ENCODE measurements at regions not wholly inside any gene's neighbourhood (a gene's known extent, or its start where the extent isn't known, plus 50 kb on each side); places are given as distances from the start of the nearest gene placed in this dataset.
"Not testable (repeated sequence)": the region's sequence is repeated elsewhere in the genome, so short reads cannot be mapped to it uniquely, and the experiment has no call there.

DNA sequence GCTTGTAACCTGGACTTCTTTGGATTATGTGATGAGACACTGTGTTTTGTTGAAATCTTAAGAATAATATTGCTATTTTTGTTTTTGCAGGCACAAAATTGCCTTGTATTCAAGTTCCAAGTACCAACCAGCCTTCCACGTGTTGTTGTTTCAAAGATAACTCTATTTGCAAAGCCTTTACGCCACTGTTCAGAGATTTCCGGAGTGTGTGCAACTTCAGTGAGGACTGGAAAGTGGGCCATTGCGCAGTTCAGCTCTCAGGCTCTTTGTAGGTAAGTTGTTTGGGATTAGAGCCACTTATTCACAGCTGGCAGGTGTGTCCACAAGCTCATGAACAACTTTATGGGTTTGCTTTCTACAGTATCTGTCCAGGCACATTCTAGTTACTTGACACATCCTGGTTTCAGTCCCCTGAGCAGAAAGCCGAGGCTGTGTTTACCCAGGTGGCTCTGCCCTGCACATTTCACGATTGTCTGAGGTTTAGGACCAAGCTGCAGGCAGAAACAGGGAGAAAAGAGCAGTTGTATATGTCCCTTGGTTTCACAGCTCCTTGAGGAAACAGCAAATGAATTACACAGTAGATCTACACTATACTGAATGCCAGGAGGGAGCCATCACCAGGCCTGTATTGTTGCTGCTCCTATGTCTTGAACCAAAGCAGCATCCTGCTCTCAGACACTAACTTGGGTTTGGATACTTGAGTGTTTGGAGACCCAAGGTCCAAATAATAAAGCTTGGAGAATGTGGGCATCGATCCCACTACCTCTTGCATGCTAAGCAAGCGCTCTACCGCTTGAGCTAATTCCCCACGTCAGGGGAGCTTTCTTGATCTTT is 136.1 kb upstream of the ZNF322 start:
- DNase-seq; in situ Hi-C loops (cut with MboI; ENCODE audit: low pct_unique_long_range_greater_than_20kb, low sequenced_read_pairs): not testable (repeated sequence)

DNA sequence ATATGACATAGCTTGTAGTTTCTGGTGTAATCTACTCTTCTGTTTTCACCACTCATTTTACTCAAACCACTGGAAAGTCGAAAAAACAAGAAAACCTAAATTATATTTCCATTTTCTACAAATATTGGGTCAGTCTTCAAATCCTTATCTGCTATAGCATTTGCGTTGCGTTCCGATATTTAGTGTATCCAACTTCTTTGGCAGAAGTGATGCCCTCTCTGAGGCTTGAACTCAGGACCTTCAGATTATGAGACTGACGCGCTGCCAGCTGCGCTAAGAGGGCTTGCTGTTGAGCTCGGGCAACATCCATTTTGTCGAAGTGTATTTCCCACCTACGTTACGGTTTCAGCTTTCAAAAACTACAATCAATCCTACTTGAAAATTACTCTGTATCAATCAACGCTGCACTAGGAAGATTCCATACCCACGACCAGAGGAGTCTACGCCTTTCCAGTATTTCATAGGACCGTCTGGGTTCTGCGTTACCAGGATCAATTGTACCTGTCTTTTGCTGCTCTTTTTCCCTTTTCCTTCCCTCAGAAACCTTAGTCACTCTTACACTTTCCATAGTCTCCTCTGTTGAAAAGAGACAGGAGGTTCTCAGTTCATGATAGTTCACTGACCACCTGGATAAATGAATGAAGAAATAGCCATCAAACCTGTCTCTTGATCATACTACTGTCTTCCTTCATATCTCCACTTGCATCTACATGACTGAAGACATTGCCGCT is 140.5 kb upstream of the ZNF322 start:
- in situ Hi-C loops (cut with MboI; ENCODE audit: low pct_unique_long_range_greater_than_20kb, low sequenced_read_pairs); DNase-seq: not testable (repeated sequence)

GRCh38 chr6:26803762-26804161 is 144.2 kb upstream of the ZNF322 start:
- DNase-seq; in situ Hi-C loops (cut with MboI; ENCODE audit: low pct_unique_long_range_greater_than_20kb, low sequenced_read_pairs): not testable (repeated sequence)

- in situ Hi-C loops (cut with MboI; ENCODE audit: low pct_unique_long_range_greater_than_20kb, low sequenced_read_pairs); DNase-seq: not testable (repeated sequence)
Measured at GRCh38 chr6:26811486-26812116, 152.1 kb upstream of the ZNF322 start.

DNA sequence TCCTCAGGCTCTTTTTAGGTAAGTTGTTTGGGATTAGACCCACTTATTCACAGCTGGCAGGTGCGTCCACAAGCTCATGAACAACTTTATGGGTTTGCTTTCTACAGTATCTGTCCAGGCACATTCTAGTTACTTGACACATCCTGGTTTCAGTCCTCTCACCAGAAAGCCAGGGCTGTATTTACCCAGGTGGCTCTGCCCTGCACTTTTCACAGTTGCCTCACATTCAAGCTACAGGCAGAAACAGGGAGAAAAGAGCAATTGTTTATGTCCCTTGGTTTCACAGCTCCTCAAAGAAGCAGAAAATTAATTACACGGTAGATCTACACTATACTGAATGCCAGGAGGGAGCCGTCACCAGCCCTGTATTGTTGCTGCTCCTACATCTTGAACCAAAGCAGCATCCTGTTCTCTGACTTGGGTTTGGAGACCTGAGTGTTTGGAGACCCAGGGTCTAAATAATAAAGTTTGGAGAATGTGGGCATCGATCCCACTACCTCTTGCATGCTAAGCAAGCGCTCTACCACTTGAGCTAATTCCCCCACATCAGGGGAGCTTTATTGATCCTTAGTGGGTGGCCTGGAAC is 159.2 kb upstream of the ZNF322 start:
- in situ Hi-C loops (cut with MboI; ENCODE audit: low pct_unique_long_range_greater_than_20kb, low sequenced_read_pairs); DNase-seq: not testable (repeated sequence)

DNA sequence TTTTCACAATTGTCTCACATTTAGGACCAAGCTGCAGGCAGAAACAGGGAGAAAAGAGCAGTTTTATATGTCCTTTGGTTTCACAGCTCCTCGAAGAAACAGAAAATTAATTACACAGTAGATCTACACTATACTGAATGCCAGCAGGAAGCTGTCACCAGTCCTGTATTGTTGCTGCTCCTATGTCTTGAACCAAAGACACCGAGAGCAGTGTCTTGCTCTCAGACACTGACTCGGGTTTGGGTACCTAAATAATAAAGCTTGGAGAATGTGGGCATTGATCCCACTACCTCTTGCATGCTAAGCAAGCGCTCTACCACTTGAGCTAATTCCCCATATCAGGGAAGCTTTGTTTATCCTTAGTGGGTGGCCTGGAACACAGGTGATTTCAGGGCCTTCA is 168.4 kb upstream of the ZNF322 start:
- in situ Hi-C loops (cut with MboI; ENCODE audit: low pct_unique_long_range_greater_than_20kb, low sequenced_read_pairs); DNase-seq: not testable (repeated sequence)

DNA sequence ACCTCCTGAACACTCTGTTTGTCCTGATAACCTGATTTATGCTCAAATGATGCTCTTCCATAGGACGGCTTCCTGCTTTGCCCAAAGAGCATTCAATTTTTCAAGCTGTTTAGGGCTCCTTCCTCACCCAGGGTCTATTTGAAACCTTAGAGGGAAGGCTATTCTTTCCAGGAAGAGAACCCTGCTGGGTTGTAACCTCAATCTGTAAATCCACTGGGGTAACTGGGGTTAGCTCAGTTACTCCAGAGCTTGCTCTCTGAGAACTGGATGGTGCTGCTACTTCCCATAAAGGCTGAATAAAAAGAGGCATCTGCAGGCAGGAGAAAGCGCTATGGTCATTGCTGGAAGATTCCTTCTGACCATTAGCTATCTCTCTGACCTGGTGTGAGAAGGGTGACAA is 169.9 kb upstream of the ZNF322 start:
- in situ Hi-C loops (cut with MboI; ENCODE audit: low pct_unique_long_range_greater_than_20kb, low sequenced_read_pairs); DNase-seq: not testable (repeated sequence)

GRCh38 chr6:26830992-26831391 is 171.4 kb upstream of the ZNF322 start:
- in situ Hi-C loops (cut with MboI; ENCODE audit: low pct_unique_long_range_greater_than_20kb, low sequenced_read_pairs); DNase-seq: not testable (repeated sequence)

DNA sequence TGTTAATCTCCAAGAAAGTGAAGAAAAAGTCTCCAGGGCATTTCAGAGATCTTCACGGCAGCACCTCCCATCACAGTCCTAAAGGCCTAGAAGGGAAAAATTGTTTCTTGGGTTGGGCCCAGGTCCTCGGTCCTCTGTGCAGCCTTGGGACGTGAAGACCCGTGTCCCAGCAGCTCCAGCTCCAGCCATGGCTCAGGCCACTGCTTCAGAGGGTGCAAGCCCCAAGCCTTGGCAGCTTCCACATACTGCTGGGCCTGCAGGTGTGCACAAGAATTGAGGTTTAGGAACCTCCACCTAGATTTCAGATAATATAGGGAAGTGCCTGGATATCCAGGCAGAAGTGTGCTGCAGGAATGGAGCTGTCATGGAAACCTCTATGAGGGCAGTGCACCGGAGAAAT is 176.2 kb upstream of the ZNF322 start:
- DNase-seq; in situ Hi-C loops (cut with MboI; ENCODE audit: low pct_unique_long_range_greater_than_20kb, low sequenced_read_pairs): not testable (repeated sequence)

DNA sequence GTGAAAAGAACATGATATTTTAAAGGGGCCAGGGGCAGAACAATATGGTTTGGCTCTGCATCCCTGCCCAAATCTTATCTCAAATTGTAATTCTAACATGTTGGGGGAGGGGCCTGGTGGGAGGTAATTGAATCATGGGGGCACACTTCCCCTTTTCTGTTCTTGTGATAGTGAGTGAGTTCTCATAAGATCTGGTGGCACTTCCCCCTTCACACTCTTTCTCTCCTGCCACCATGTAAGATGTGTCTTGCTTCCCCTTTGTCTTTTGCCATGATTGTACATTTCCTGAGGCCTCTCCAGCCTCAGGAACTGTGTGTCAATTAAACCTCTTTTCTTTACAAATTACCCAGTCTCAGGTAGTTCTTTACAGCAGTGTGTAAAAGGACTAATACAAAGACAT is 177.1 kb upstream of the ZNF322 start:
- in situ Hi-C loops (cut with MboI; ENCODE audit: low pct_unique_long_range_greater_than_20kb, low sequenced_read_pairs), result not testable (repeated sequence)
- peak; percentile 32 for DNase-seq

- in situ Hi-C loops (cut with MboI; ENCODE audit: low pct_unique_long_range_greater_than_20kb, low sequenced_read_pairs); DNase-seq: not testable (repeated sequence)
Measured at GRCh38 chr6:26844823-26845222, 185.3 kb upstream of the ZNF322 start.

DNA sequence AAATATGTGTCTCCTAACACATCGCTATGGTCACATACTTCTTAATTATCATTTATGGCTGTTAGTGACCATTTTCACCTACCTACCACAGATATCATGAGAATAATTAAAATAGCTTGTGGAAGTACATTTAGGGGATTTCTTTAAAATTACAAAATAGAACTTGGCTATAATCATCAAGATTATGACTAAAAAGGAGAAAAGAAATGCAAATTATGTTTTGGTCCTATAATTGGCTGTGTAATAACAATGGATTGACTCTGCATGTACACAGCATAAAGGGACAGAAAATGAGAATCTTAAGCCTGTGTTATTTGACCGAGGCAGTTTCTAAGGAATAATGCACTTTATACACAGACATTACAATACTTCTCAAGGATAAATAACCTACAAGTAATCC is 197.7 kb upstream of the ZNF322 start:
- in situ Hi-C loops (cut with MboI; ENCODE audit: low pct_unique_long_range_greater_than_20kb, low sequenced_read_pairs); DNase-seq: not testable (repeated sequence)

GRCh38 chr6:26859067-26859770 is 199.7 kb upstream of the ZNF322 start:
- in situ Hi-C loops (cut with MboI; ENCODE audit: low pct_unique_long_range_greater_than_20kb, low sequenced_read_pairs); DNase-seq: not testable (repeated sequence)

- in situ Hi-C loops (cut with MboI; ENCODE audit: low pct_unique_long_range_greater_than_20kb, low sequenced_read_pairs); DNase-seq: not testable (repeated sequence)
Measured at GRCh38 chr6:26859771-26860163, 200.2 kb upstream of the ZNF322 start.

DNA sequence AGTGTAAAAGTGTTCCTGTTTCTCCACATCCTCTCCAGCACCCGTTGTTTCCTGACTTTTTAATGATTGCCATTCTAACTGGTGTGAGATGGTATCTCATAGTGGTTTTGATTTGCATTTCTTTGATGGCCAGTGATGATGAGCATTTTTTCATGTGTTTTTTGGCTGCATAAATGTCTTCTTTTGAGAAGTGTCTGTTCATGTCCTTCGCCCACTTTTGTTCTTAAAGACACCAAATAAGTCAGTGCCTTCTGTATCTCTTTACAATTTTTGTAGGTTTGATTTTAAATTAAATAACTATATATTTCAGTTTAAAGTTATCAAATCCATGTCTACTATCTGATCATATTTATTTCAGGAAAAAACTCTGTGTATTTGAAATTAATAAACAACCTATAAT is 202.4 kb upstream of the ZNF322 start:
- DNase-seq; in situ Hi-C loops (cut with MboI; ENCODE audit: low pct_unique_long_range_greater_than_20kb, low sequenced_read_pairs): not testable (repeated sequence)

DNA sequence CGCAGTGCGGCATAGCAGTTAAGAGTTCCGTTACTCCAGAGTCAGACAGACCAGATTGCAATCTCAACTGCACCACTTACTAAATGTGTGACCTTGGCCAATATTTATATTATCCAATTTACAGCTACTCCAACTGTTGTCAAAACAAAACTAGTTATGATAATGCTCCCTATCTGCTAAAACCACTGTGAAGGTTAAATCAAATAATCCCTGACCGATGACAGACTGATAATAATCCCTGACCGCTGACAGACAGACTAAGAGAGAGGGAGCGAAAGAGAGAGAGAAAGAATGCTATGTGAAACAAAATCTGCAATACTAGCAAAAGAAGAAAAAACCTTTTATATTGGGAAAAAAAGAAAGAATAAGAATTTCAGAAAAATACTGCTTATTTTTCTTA is 204.1 kb upstream of the ZNF322 start:
- DNase-seq; in situ Hi-C loops (cut with MboI; ENCODE audit: low pct_unique_long_range_greater_than_20kb, low sequenced_read_pairs): not testable (repeated sequence)

GRCh38 chr6:26898785-26899184 is 239.2 kb upstream of the ZNF322 start:
- in situ Hi-C loops (cut with MboI; ENCODE audit: low pct_unique_long_range_greater_than_20kb, low sequenced_read_pairs); DNase-seq: not testable (repeated sequence)

- in situ Hi-C loops (cut with MboI; ENCODE audit: low pct_unique_long_range_greater_than_20kb, low sequenced_read_pairs); DNase-seq: not testable (repeated sequence)
Measured at GRCh38 chr6:26924206-26924605, 264.7 kb upstream of the ZNF322 start.

- DNase-seq; in situ Hi-C loops (cut with MboI; ENCODE audit: low pct_unique_long_range_greater_than_20kb, low sequenced_read_pairs): not testable (repeated sequence)
Measured at GRCh38 chr6:26928190-26928589, 268.6 kb upstream of the ZNF322 start.

Measured in KBM-7 (cell line).